ENCODE measurements at regions not wholly inside any gene's neighbourhood (a gene's known extent, or its start where the extent isn't known, plus 50 kb on each side); places are given as distances from the start of the nearest gene placed in this dataset.

- Histone ChIP-seq H3K79me2 (ENCODE audit: insufficient read depth, low read length) (no peaks in the 10 kb centered on the region), H3K27me3 (ENCODE audit: insufficient read depth, low read length, poor library complexity) (no peaks in the 10 kb centered on the region), H2AFZ (ENCODE audit: low read depth, low read length) (no peak overlapping the region), H3K9me3 (ENCODE audit: insufficient read depth, low read length, severe bottlenecking) (no peaks in the 10 kb centered on the region), H3K36me3 (ENCODE audit: insufficient read depth, low read length) (no peaks in the 10 kb centered on the region), H3K27ac (ENCODE audit: low read length) (no peak overlapping the region), H3K4me1 (ENCODE audit: insufficient read depth, low read length) (no peaks in the 10 kb centered on the region), H3K9ac (ENCODE audit: low read depth, low read length) (no peak overlapping the region), H4K20me1 (ENCODE audit: insufficient read depth, low read length) (no peaks in the 10 kb centered on the region), H3K4me2 (ENCODE audit: insufficient read depth, low read length) (no peak overlapping the region), H3K4me3 (ENCODE audit: low read depth in 1 of 2, low read length in 2 of 2) (no peak overlapping the region)
- TF ChIP-seq EZH2 (IDR thresholded peaks at IDR 0.05; ENCODE audit: borderline replicate concordance, low read depth, low read length, severe bottlenecking) (no peak), CTCF (IDR thresholded peaks at IDR 0.05; ENCODE audit: borderline replicate concordance, extremely low read depth, low read length, poor library complexity, severe bottlenecking) (no peak)
- ATAC-seq (ENCODE audit: insufficient read depth, low read depth) = no peak
- no peak for DNase-seq
Observed at GRCh38 chr18:54775686-54776085, 52.6 kb upstream of the RAB27B start.

- Histone ChIP-seq H3K36me3 (ENCODE audit: insufficient read depth, low read length) (no peaks in the 10 kb centered on the region), H3K4me2 (ENCODE audit: insufficient read depth, low read length) (no peak overlapping the region), H3K27me3 (ENCODE audit: insufficient read depth, low read length, poor library complexity) (no peaks in the 10 kb centered on the region), H4K20me1 (ENCODE audit: insufficient read depth, low read length) (no peaks in the 10 kb centered on the region), H3K4me3 (ENCODE audit: low read depth in 1 of 2, low read length in 2 of 2) (no peak overlapping the region), H3K4me1 (ENCODE audit: insufficient read depth, low read length) (no peaks in the 10 kb centered on the region), H3K79me2 (ENCODE audit: insufficient read depth, low read length) (no peaks in the 10 kb centered on the region), H2AFZ (ENCODE audit: low read depth, low read length) (no peak overlapping the region), H3K27ac (ENCODE audit: low read length) (no peak overlapping the region), H3K9me3 (ENCODE audit: insufficient read depth, low read length, severe bottlenecking) (no peaks in the 10 kb centered on the region), H3K9ac (ENCODE audit: low read depth, low read length) (no peak overlapping the region)
- TF ChIP-seq EZH2 (IDR thresholded peaks at IDR 0.05; ENCODE audit: borderline replicate concordance, low read depth, low read length, severe bottlenecking) (no peak), CTCF (IDR thresholded peaks at IDR 0.05; ENCODE audit: borderline replicate concordance, extremely low read depth, low read length, poor library complexity, severe bottlenecking) (no peak)
- ATAC-seq (ENCODE audit: insufficient read depth, low read depth) = 0 out of 3 replicates have a peak, but pooled peaks have one; percentile 19
- DNase-seq = no peak
Observed at GRCh38 chr18:54776282-54776977, 51.8 kb upstream of the RAB27B start.

GRCh38 chr18:54777118-54777791, 51.0 kb upstream of the RAB27B start:
- Histone ChIP-seq H3K4me1 (ENCODE audit: insufficient read depth, low read length) (no peaks in the 10 kb centered on the region), H3K36me3 (ENCODE audit: insufficient read depth, low read length) (no peaks in the 10 kb centered on the region), H4K20me1 (ENCODE audit: insufficient read depth, low read length) (no peaks in the 10 kb centered on the region), H3K4me3 (ENCODE audit: low read depth in 1 of 2, low read length in 2 of 2) (no peak overlapping the region), H3K27ac (ENCODE audit: low read length) (no peak overlapping the region), H3K79me2 (ENCODE audit: insufficient read depth, low read length) (no peaks in the 10 kb centered on the region), H3K4me2 (ENCODE audit: insufficient read depth, low read length) (no peak overlapping the region), H3K9me3 (ENCODE audit: insufficient read depth, low read length, severe bottlenecking) (no peaks in the 10 kb centered on the region), H3K9ac (ENCODE audit: low read depth, low read length) (no peak overlapping the region), H3K27me3 (ENCODE audit: insufficient read depth, low read length, poor library complexity) (no peaks in the 10 kb centered on the region), H2AFZ (ENCODE audit: low read depth, low read length) (no peak overlapping the region)
- no peak for DNase-seq
- ATAC-seq (ENCODE audit: insufficient read depth, low read depth) = no peak
- TF ChIP-seq CTCF (IDR thresholded peaks at IDR 0.05; ENCODE audit: borderline replicate concordance, extremely low read depth, low read length, poor library complexity, severe bottlenecking) (no peak), EZH2 (IDR thresholded peaks at IDR 0.05; ENCODE audit: borderline replicate concordance, low read depth, low read length, severe bottlenecking) (no peak)

Measured in DND-41 (cell line).